HG03095 (cell line): ENCODE measurements at regions not wholly inside any gene's neighbourhood (a gene's known extent, or its start where the extent isn't known, plus 50 kb on each side); places are given as distances from the start of the nearest gene placed in this dataset.
A peak's percentile ranks its signal among the peaks of the same experiment; 100 is the strongest.

Source experiments
- ATAC-seq: cut with Tn5 transposase; IDR thresholded peaks from one replicate; pipeline ENCODE4 v1.9.1; 2021; ENCODE audit warnings: moderate library complexity; ENCODE audit not compliant: unreplicated experiment

GRCh38 chr17:77320044-77320440, 179.3 kb downstream of the SEC14L1 start:
- ATAC-seq = no peak

- ATAC-seq = no peak
Measured at GRCh38 chr17:77320485-77321256, 179.9 kb downstream of the SEC14L1 start.

- ATAC-seq = no peak
Measured at GRCh38 chr17:77321649-77322513, 181.1 kb downstream of the SEC14L1 start.

- no peak for ATAC-seq
Measured at GRCh38 chr17:77322514-77323412, 182.0 kb downstream of the SEC14L1 start.

GRCh38 chr17:77323413-77324171, 182.8 kb downstream of the SEC14L1 start:
- ATAC-seq = no peak

GRCh38 chr17:77324227-77324626, 183.5 kb downstream of the SEC14L1 start:
- ATAC-seq = no peak

GRCh38 chr17:77325577-77326075, 184.9 kb downstream of the SEC14L1 start:
- no peak for ATAC-seq

- ATAC-seq = no peak
Measured at GRCh38 chr17:77326076-77326591, 185.4 kb downstream of the SEC14L1 start.

GRCh38 chr17:77326636-77327035, 185.9 kb downstream of the SEC14L1 start:
- no peak for ATAC-seq

- ATAC-seq = no peak
Measured at GRCh38 chr17:77327181-77327565, 186.4 kb downstream of the SEC14L1 start.

- ATAC-seq = no peak
Measured at GRCh38 chr17:77327566-77328464, 187.0 kb downstream of the SEC14L1 start.

- ATAC-seq = no peak
Measured at GRCh38 chr17:77328823-77329740, 188.3 kb downstream of the SEC14L1 start.

- ATAC-seq = no peak
Measured at GRCh38 chr17:77329741-77330531, 189.2 kb downstream of the SEC14L1 start.

GRCh38 chr17:77330602-77331081, 189.9 kb downstream of the SEC14L1 start:
- no peak for ATAC-seq

GRCh38 chr17:77331301-77331864, 190.6 kb downstream of the SEC14L1 start:
- ATAC-seq = peak; percentile 56
